ENCODE measurements at regions not wholly inside any gene's neighbourhood (a gene's known extent, or its start where the extent isn't known, plus 50 kb on each side); places are given as distances from the start of the nearest gene placed in this dataset.

- no peak for DNase-seq (ENCODE audit: low spot score)
These were observed 380.6 kb upstream of the C2CD4B start for GRCh38 chr15:62545467-62546227.

- DNase-seq (ENCODE audit: low spot score) = no peak
These were observed 381.5 kb upstream of the C2CD4B start for GRCh38 chr15:62546628-62547027.

- DNase-seq (ENCODE audit: low spot score) = no peak
These were observed 382.5 kb upstream of the C2CD4B start for GRCh38 chr15:62547584-62547983.

- DNase-seq (ENCODE audit: low spot score) = peak; percentile 20
These were observed 384.4 kb upstream of the C2CD4B start for GRCh38 chr15:62549345-62549970.

GRCh38 chr15:62550106-62550505 is 385.0 kb upstream of the C2CD4B start:
- DNase-seq (ENCODE audit: low spot score) = no peak

- no peak for DNase-seq (ENCODE audit: low spot score)
These were observed 387.4 kb upstream of the C2CD4B start for GRCh38 chr15:62552444-62552843.

GRCh38 chr15:62553911-62554563 is 389.0 kb upstream of the C2CD4B start:
- DNase-seq (ENCODE audit: low spot score) = no peak

- no peak for DNase-seq (ENCODE audit: low spot score)
These were observed 393.7 kb upstream of the C2CD4B start for GRCh38 chr15:62558640-62559380.

- DNase-seq (ENCODE audit: low spot score) = no peak
These were observed 394.3 kb upstream of the C2CD4B start for GRCh38 chr15:62559381-62559733.

- no peak for DNase-seq (ENCODE audit: low spot score)
These were observed 396.0 kb upstream of the C2CD4B start for GRCh38 chr15:62561059-62561519.

- DNase-seq (ENCODE audit: low spot score) = no peak
These were observed 396.5 kb upstream of the C2CD4B start for GRCh38 chr15:62561571-62561970.

- no peak for DNase-seq (ENCODE audit: low spot score)
These were observed 400.0 kb upstream of the C2CD4B start for GRCh38 chr15:62564886-62565633.

GRCh38 chr15:62565634-62566026 is 400.5 kb upstream of the C2CD4B start:
- DNase-seq (ENCODE audit: low spot score) = no peak

GRCh38 chr15:62566248-62566647 is 401.2 kb upstream of the C2CD4B start:
- DNase-seq (ENCODE audit: low spot score) = no peak

- DNase-seq (ENCODE audit: low spot score) = no peak
These were observed 402.4 kb upstream of the C2CD4B start for GRCh38 chr15:62567501-62567900.

GRCh38 chr15:62568004-62568403 is 402.9 kb upstream of the C2CD4B start:
- DNase-seq (ENCODE audit: low spot score) = no peak

- no peak for DNase-seq (ENCODE audit: low spot score)
These were observed 403.6 kb upstream of the C2CD4B start for GRCh38 chr15:62568702-62569101.

- DNase-seq (ENCODE audit: low spot score) = no peak
These were observed 404.6 kb upstream of the C2CD4B start for GRCh38 chr15:62569460-62570404.

- DNase-seq (ENCODE audit: low spot score) = no peak
These were observed 405.3 kb upstream of the C2CD4B start for GRCh38 chr15:62570405-62570783.

GRCh38 chr15:62571072-62571471 is 406.0 kb upstream of the C2CD4B start:
- no peak for DNase-seq (ENCODE audit: low spot score)

- no peak for DNase-seq (ENCODE audit: low spot score)
These were observed 407.7 kb upstream of the C2CD4B start for GRCh38 chr15:62572797-62573196.

All from COLO829 (cell line).